MCF 10A (cell line): ENCODE measurements at regions not wholly inside any gene's neighbourhood (a gene's known extent, or its start where the extent isn't known, plus 50 kb on each side); places are given as distances from the start of the nearest gene placed in this dataset.

Source experiments
- BruUV-seq: library from RNA; stranded (reverse); fragments of 400-500 nt; replicated peaks from 2 replicates; lab custom pipeline; 2021; lab: Mats Ljungman, UMichigan
- CTCF ChIA-PET: fragments of 300-600 bp; sonication (Branson Sonifier 250); formaldehyde crosslinking; extraction: SDS; loops from one replicate; lab custom pipeline; 2021; ENCODE audit warnings: antibody characterized with exemption, inconsistent platforms; lab: Yijun Ruan, JAX
- POLR2A ChIA-PET: fragments of 300-600, 350-650 bp; sonication (Branson Sonifier 250); formaldehyde crosslinking; extraction: SDS; loops from one replicate; lab custom pipeline; 2020; ENCODE audit warnings: antibody characterized with exemption, inconsistent platforms; lab: Yijun Ruan, JAX
- DNase-seq: peaks from one replicate; pipeline ENCODE4 v3.0.0-alpha.2; 2018; ENCODE audit not compliant: unreplicated experiment
- H3K27ac Mint-ChIP-seq: one replicate; pipeline ENCODE4 v1.8.0; 2022; ENCODE audit warnings: mild to moderate bottlenecking, low read depth, mixed read lengths; ENCODE audit not compliant: unreplicated experiment
- H3K27me3 Mint-ChIP-seq: one replicate; pipeline ENCODE4 v1.8.0; 2022; ENCODE audit warnings: mixed read lengths; ENCODE audit not compliant: insufficient read depth, unreplicated experiment
- H3K36me3 Mint-ChIP-seq: one replicate; pipeline ENCODE4 v1.8.0; 2022; ENCODE audit warnings: mild to moderate bottlenecking, moderate library complexity, mixed read lengths; ENCODE audit not compliant: insufficient read depth, unreplicated experiment
- H3K4me1 Mint-ChIP-seq: one replicate; pipeline ENCODE4 v1.8.0; 2022; ENCODE audit warnings: mixed read lengths; ENCODE audit not compliant: insufficient read depth, unreplicated experiment
- H3K4me3 Mint-ChIP-seq: one replicate; pipeline ENCODE4 v1.8.0; 2022; ENCODE audit warnings: mild to moderate bottlenecking, moderate library complexity, mixed read lengths; ENCODE audit not compliant: unreplicated experiment
- H3K9me3 Mint-ChIP-seq: one replicate; pipeline ENCODE4 v1.8.0; 2022; ENCODE audit warnings: mixed read lengths; ENCODE audit not compliant: unreplicated experiment
- intact Hi-C: fragments of 100-400 bp; cut with micrococcal nuclease; formaldehyde crosslinking; loops from 2 replicates; pipeline ENCODE4 v1.14.1; 2022
- TF ChIP-seq, protein P1 (sequence below): fragments of 200-600 bp; IDR thresholded peaks from one replicate; pipeline ENCODE4 v1.8.0; 2022; ENCODE audit warnings: antibody characterized with exemption, mild to moderate bottlenecking; ENCODE audit not compliant: unreplicated experiment

DNA sequence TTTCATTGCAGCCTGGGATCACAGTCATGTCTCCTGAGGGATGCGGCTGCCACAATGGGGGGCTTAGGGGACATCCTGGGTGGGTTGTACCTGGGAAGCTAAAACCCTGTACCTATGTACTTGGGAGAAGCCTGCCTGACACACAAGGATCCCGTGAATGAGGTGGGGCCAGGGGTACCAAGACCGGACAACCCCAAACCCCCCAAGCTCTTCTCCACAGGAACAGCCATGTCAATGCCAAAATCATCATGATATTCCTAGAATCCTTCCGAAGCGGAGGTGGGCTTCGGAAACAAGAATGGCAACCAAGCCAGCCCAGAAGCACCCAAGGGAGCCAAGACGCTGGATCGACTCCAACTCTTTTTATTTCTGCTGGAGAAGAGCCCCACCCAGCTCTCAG, 260.3 kb upstream of the TCERG1L start:
- H3K4me1 Mint-ChIP-seq = no peaks in the 10 kb centered on the region
- peaks cover 7% of the 10 kb centered on the region for H3K9me3 Mint-ChIP-seq
- POLR2A ChIA-PET = no interaction called here
- no peaks in the 10 kb centered on the region for H3K27me3 Mint-ChIP-seq
- H3K27ac Mint-ChIP-seq = no peak overlapping the region
- CTCF ChIA-PET = interaction anchor here (1.0 kb wide), 1 partner anchor 12 kb away, joined by 3 read pairs; no protein-coding TSS in a partner anchor
- intact Hi-C loops = no loop called here
- H3K4me3 Mint-ChIP-seq = no peak overlapping the region
- BruUV-seq = no TSS peak
- TF ChIP-seq, protein P1, sequence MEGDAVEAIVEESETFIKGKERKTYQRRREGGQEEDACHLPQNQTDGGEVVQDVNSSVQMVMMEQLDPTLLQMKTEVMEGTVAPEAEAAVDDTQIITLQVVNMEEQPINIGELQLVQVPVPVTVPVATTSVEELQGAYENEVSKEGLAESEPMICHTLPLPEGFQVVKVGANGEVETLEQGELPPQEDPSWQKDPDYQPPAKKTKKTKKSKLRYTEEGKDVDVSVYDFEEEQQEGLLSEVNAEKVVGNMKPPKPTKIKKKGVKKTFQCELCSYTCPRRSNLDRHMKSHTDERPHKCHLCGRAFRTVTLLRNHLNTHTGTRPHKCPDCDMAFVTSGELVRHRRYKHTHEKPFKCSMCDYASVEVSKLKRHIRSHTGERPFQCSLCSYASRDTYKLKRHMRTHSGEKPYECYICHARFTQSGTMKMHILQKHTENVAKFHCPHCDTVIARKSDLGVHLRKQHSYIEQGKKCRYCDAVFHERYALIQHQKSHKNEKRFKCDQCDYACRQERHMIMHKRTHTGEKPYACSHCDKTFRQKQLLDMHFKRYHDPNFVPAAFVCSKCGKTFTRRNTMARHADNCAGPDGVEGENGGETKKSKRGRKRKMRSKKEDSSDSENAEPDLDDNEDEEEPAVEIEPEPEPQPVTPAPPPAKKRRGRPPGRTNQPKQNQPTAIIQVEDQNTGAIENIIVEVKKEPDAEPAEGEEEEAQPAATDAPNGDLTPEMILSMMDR = no peak
- peaks cover under 1% of the 10 kb centered on the region for H3K36me3 Mint-ChIP-seq
- DNase-seq = no peak

DNA sequence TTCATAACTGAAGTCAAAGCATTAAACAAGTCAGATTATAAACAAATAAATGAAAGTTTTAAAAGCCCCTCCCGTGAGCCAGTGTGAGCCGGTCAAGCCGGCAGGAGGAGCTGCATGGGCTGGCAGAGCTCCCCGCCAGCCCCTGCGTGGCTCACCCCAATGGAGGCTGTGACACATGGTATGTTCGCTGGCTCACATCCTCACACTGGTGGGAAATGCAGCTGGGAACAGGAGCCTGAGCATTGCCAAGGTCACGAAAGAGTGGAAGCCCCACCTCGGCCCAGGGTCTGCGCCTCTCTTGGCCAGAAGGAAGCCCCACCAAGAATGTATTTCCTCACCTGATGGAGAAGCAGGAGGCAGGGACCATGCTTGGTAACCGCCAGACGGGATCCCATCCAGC, 261.7 kb upstream of the TCERG1L start:
- POLR2A ChIA-PET = no interaction called here
- TF ChIP-seq, protein P1 = no peak
- DNase-seq = no peak
- peaks cover 7% of the 10 kb centered on the region for H3K9me3 Mint-ChIP-seq
- BruUV-seq = no TSS peak
- peaks cover 6% of the 10 kb centered on the region for H3K36me3 Mint-ChIP-seq
- H3K4me1 Mint-ChIP-seq = no peaks in the 10 kb centered on the region
- H3K4me3 Mint-ChIP-seq = no peak overlapping the region
- no peak overlapping the region for H3K27ac Mint-ChIP-seq
- intact Hi-C loops = no loop called here
- H3K27me3 Mint-ChIP-seq = no peaks in the 10 kb centered on the region
- CTCF ChIA-PET = no interaction called here

DNA sequence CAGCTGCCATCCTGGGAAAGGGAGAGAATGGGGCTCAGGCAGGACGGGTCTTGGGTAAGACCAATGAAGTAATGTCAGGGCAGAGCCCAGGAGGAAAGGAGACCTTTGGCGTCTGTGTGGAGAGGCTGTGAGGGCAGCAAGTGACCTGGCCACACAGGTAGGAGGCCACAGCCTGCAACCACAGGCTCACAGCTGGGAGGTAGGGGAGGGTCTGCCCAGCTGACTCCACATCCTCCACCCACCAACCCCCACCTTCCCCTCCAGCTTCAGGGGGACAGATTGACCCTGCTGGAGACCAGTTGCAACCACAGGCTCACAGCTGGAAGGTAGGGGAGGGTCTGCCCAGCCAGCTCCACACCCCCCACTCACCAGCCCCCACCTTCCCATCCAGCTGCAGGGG, 262.2 kb upstream of the TCERG1L start:
- POLR2A ChIA-PET = no interaction called here
- Mint-ChIP-seq H3K36me3 (peaks cover 6% of the 10 kb centered on the region), H3K4me3 (no peak overlapping the region), H3K27ac (no peak overlapping the region), H3K9me3 (peaks cover 7% of the 10 kb centered on the region), H3K27me3 (no peaks in the 10 kb centered on the region), H3K4me1 (no peaks in the 10 kb centered on the region)
- TF ChIP-seq, protein P1 = no peak
- DNase-seq = no peak
- intact Hi-C loops = no loop called here
- CTCF ChIA-PET = no interaction called here
- BruUV-seq = no TSS peak

DNA sequence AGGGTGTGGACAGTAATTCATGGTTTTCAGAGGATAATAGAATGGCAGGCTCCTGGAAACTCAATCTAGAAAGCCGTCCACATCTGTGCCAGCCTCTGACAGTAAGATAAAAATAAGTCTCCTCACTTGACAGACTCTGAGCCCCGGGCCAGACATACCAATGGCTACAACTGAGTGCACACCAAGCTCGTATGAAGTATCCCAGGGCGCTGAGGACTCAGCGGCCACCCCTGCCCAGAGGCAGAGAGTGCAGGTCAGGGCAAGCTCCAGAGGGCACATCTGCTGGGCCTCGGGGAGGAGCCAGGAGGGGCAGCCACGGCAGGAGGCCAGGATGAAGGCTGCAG, 262.8 kb upstream of the TCERG1L start:
- no TSS peak for BruUV-seq
- H3K36me3 Mint-ChIP-seq = peaks cover 6% of the 10 kb centered on the region
- H3K9me3 Mint-ChIP-seq = peaks cover 7% of the 10 kb centered on the region
- no peaks in the 10 kb centered on the region for H3K27me3 Mint-ChIP-seq
- H3K4me3 Mint-ChIP-seq = no peak overlapping the region
- intact Hi-C loops = no loop called here
- TF ChIP-seq, protein P1 = no peak
- POLR2A ChIA-PET = no interaction called here
- no peaks in the 10 kb centered on the region for H3K4me1 Mint-ChIP-seq
- DNase-seq = no peak
- CTCF ChIA-PET = no interaction called here
- no peak overlapping the region for H3K27ac Mint-ChIP-seq
